Esophagus squamous epithelium (tissue), 5 donors: ENCODE measurements at regions not wholly inside any gene's neighbourhood (a gene's known extent, or its start where the extent isn't known, plus 50 kb on each side); places are given as distances from the start of the nearest gene placed in this dataset.

Experiments
- DNase-seq: peaks from one replicate; lab custom pipeline; 2025; lab: John Stamatoyannopoulos, UW
- H3K27ac ChIP-seq, 4 donors: fragments of 200-600 bp; sonication (generic); one replicate each; pipeline ENCODE4 v1.5.1; 2016 to 2019; ENCODE audit warnings: mild to moderate bottlenecking in 1 of 4
- H3K27me3 ChIP-seq, 4 donors: fragments of 200-600 bp; sonication (generic); 1 replicate in 3 of 4; 2 replicates in 1 of 4; pipeline versions ENCODE4 v1.5.1 to v1.6.0; 2017 to 2021; ENCODE audit warnings: antibody characterized with exemption in 1 of 4
- H3K36me3 ChIP-seq, 3 donors: fragments of 200-600 bp; sonication (generic); one replicate each; pipeline ENCODE4 v1.5.1; 2016 to 2019
- H3K4me1 ChIP-seq, 3 donors: fragments of 200-600 bp; sonication (generic); one replicate each; pipeline ENCODE4 v1.5.1; 2017 to 2019
- H3K4me3 ChIP-seq, 4 donors: fragments of 200-600 bp; sonication (generic); 1 replicate in 3 of 4; 2 replicates in 1 of 4; pipeline ENCODE4 v1.5.1; 2016 to 2019; ENCODE audit warnings: mild to moderate bottlenecking in 2 of 4, moderate library complexity in 1 of 4
- H3K9me3 ChIP-seq, 3 donors: fragments of 200-600 bp; sonication (generic); one replicate each; pipeline ENCODE4 v1.5.1; 2016 to 2019
- POLR2A ChIP-seq, 4 donors: fragments of 450-650 bp; IDR thresholded peaks; one replicate each; pipeline ENCODE4 v1.6.1; 2017; ENCODE audit warnings: antibody characterized with exemption in 4 of 4, mild to moderate bottlenecking in 4 of 4, moderate library complexity in 3 of 4
- WGBS, 2 donors: methylation state at CpG; one replicate each; pipeline ENCODE4 v1.1.5; 2018; 5-methylcytosine and 5-hydroxymethylcytosine counted together
- intact Hi-C: fragments of 100-400 bp; cut with DNase I; formaldehyde crosslinking; loops from one replicate; pipeline ENCODE4 v1.15.0; 2022
- TF ChIP-seq, protein P1 (sequence below), 6 experiments: fragments of 450-650 bp in 4 of 6; fragments of 200-600 bp in 2 of 6; sonication (generic) in 2 of 6; IDR thresholded peaks; one replicate each; pipeline ENCODE4 v1.5.1; 2016 to 2019; ENCODE audit warnings: antibody characterized with exemption in 6 of 6, mild to moderate bottlenecking in 4 of 6, moderate library complexity in 4 of 6
- donor health status: DM: yes; HTN: yes; CAD: no.

DNA sequence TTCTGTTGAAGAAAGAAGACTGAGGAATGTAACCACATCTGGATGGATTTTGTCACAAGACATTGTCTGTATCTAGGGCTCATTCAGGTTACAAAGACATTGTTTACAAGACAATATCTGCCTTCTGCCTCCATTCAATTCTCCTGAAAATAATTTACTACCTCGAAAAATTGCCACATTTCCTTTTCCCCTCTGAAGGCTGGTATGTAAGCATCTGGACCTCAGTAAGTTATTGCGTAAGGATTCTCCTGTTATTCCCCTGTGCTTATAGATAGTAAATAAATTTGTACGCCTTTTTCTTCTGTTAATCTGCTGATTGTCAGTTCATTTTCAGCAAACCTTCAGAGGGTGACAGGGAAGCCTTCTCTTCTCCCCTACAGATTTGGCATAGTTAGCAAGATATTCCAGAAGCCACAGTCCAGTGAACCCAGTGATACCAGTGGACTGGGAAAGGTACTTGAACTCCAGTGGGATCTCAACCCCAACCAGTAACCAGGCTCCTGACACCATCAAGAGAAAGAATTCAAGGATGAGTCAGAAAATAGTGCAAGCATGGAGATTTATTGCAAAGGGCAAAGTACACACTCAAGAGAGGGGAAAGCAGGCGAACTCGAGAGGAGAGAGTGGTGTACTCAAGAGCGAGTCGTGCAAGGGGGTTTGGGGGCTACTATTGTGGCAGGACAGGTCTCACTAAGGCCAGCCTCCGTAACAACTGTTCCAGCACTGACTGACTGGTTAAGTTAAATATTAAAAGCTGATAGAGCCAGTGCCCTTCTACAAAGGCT lies 706.9 kb upstream of the GHITM start:
- WGBS, 2 donors, result 67 to 71% methylated on average over 8 of the region's 8 CpGs
- H3K4me3 ChIP-seq, result no peak overlapping the region
- H3K9me3 ChIP-seq, result no peaks in the 10 kb centered on the region
- H3K27ac ChIP-seq, result no peak overlapping the region
- H3K27me3 ChIP-seq, result no peaks in the 10 kb centered on the region
- intact Hi-C loops, result no loop called here
- no peaks in the 10 kb centered on the region for H3K36me3 ChIP-seq
- TF ChIP-seq, protein P1, sequence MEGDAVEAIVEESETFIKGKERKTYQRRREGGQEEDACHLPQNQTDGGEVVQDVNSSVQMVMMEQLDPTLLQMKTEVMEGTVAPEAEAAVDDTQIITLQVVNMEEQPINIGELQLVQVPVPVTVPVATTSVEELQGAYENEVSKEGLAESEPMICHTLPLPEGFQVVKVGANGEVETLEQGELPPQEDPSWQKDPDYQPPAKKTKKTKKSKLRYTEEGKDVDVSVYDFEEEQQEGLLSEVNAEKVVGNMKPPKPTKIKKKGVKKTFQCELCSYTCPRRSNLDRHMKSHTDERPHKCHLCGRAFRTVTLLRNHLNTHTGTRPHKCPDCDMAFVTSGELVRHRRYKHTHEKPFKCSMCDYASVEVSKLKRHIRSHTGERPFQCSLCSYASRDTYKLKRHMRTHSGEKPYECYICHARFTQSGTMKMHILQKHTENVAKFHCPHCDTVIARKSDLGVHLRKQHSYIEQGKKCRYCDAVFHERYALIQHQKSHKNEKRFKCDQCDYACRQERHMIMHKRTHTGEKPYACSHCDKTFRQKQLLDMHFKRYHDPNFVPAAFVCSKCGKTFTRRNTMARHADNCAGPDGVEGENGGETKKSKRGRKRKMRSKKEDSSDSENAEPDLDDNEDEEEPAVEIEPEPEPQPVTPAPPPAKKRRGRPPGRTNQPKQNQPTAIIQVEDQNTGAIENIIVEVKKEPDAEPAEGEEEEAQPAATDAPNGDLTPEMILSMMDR (IDR thresholded peaks at IDR 0.05), result no peak
- no peak for TF ChIP-seq POLR2A (IDR thresholded peaks at IDR 0.05)
- no peaks in the 10 kb centered on the region for H3K4me1 ChIP-seq
- no peak for DNase-seq

DNA sequence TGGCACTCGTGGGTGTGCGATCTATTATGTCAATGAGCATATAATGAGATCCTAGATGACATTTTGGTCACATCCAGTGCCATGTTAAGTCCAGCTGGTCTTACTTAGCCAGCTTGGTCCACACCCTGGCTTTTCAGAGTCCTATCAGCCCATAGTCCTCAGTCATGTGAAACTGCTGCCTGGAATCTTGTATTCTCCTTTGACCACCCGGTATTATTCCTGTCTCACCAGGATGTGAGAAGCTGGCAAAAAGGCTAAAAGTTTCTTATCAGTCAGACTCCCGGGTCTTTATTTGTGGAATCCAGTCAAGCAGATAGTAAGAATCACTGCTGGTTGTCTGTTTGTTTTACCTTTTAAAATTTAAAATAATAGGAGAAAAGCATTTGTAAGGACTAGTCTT lies 705.6 kb upstream of the GHITM start:
- TF ChIP-seq, protein P1 (IDR thresholded peaks at IDR 0.05), result no peak
- no peak for TF ChIP-seq POLR2A (IDR thresholded peaks at IDR 0.05)
- no peaks in the 10 kb centered on the region for H3K9me3 ChIP-seq
- H3K27me3 ChIP-seq, result no peaks in the 10 kb centered on the region
- no peak for DNase-seq
- H3K27ac ChIP-seq, result no peak overlapping the region
- no peak overlapping the region for H3K4me3 ChIP-seq
- intact Hi-C loops, result no loop called here
- 69 to 73% methylated on average over 4 of the region's 4 CpGs for WGBS, 2 donors
- H3K4me1 ChIP-seq, result no peaks in the 10 kb centered on the region
- H3K36me3 ChIP-seq, result no peaks in the 10 kb centered on the region

DNA sequence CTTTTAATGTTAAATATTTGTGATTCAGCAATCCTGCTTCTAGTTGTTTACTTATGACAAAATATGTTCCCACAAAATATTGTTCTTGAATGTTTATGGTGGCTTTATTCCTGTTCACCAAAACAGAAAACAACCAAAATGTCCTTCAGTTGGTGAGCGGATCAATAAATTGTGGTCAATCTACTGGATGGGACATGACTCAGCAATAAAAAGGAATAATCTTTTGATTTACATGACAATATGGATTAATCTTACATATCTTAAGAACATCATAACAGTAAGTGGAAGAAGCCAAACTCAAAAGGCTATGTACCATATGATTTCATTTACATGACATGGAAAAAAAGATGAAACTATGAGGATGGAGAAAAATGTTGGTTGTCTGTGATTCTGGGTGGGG lies 691.3 kb upstream of the GHITM start:
- intact Hi-C loops, result no loop called here
- Histone ChIP-seq H3K4me3 (no peak overlapping the region), H3K9me3 (no peaks in the 10 kb centered on the region), H3K27me3 (no peaks in the 10 kb centered on the region), H3K4me1 (no peaks in the 10 kb centered on the region), H3K27ac (no peak overlapping the region), H3K36me3 (no peaks in the 10 kb centered on the region)
- TF ChIP-seq, protein P1 (IDR thresholded peaks at IDR 0.05), result no peak
- no peak for TF ChIP-seq POLR2A (IDR thresholded peaks at IDR 0.05)
- WGBS, 2 donors, result 94% methylated on average over 1 of the region's 1 CpG
- no peak for DNase-seq

DNA sequence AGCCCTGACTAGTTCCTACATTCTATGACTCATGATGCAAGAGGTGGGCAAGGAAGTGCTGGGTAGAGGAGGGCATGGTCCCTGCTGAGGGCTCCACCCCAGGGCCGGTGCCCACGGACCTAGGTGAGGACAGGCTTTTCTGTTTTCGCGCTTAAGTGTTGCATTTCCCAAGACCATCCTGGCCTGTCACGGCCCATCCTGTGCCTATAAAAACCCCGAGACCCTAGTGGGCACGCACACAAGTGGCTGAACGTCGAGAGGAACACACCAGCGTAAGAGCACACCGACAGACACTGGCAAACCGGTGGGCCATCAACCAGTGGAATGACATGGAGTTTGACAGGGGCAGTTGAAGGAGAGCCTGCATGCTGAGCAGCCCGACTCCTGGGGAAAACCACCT lies 680.7 kb upstream of the GHITM start:
- intact Hi-C loops, result no loop called here
- TF ChIP-seq POLR2A (IDR thresholded peaks at IDR 0.05), result no peak
- TF ChIP-seq, protein P1 (IDR thresholded peaks at IDR 0.05), result no peak
- Histone ChIP-seq H3K9me3 (no peaks in the 10 kb centered on the region), H3K4me3 (no peak overlapping the region), H3K27me3 (no peaks in the 10 kb centered on the region), H3K4me1 (no peaks in the 10 kb centered on the region), H3K27ac (no peak overlapping the region), H3K36me3 (no peaks in the 10 kb centered on the region)
- DNase-seq, result no peak
- WGBS, 2 donors, result 72 to 81% methylated on average over 6 to 10 of the region's 13 CpGs

DNA sequence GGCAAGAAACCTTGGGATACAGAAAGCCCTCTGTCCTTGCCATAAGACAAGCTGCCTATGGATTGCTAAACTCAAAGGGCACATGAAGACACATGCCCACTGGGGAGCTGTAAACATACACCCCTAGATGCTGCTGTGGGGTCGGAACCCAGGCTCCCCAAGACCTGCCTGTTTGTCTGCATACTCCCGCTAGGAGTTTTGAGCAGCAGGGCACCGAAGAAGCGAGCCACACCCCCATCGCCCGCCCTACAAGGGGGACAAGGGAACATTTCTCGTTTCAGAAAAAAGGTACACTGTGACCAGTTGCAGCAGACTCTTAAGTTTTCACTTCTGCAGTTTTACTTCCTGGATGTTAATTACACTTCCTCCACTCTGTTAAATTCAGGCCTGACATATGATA lies 680.2 kb upstream of the GHITM start:
- H3K4me1 ChIP-seq, result no peaks in the 10 kb centered on the region
- 78 to 89% methylated on average over 7 of the region's 7 CpGs for WGBS, 2 donors
- H3K4me3 ChIP-seq, result no peak overlapping the region
- H3K27me3 ChIP-seq, result no peaks in the 10 kb centered on the region
- no peak for DNase-seq
- H3K27ac ChIP-seq, result no peak overlapping the region
- H3K9me3 ChIP-seq, result no peaks in the 10 kb centered on the region
- no peak for TF ChIP-seq POLR2A (IDR thresholded peaks at IDR 0.05)
- TF ChIP-seq, protein P1 (IDR thresholded peaks at IDR 0.05), result no peak
- no peaks in the 10 kb centered on the region for H3K36me3 ChIP-seq
- intact Hi-C loops, result no loop called here
